ENCODE measurements at regions not wholly inside any gene's neighbourhood (a gene's known extent, or its start where the extent isn't known, plus 50 kb on each side); places are given as distances from the start of the nearest gene placed in this dataset.

- TF ChIP-seq CTCF (IDR thresholded peaks at IDR 0.05) (no peak), POLR2A (IDR thresholded peaks at IDR 0.05) (no peak)
These were observed 50.3 kb upstream of the SP3 start for GRCh38 chr2:174015428-174015827.
